BLaER1 treated with 17β-estradiol and CSF1 and Interleukin-3, amounts not matched to agents 10 nM and 100 nM (cell line): ENCODE measurements at regions not wholly inside any gene's neighbourhood (a gene's known extent, or its start where the extent isn't known, plus 50 kb on each side); places are given as distances from the start of the nearest gene placed in this dataset.
A peak's percentile ranks its signal among the peaks of the same experiment; 100 is the strongest.

Experiments used
- H3K27ac ChIP-seq, 11 experiments: shearing (Covaris generic); formaldehyde crosslinking; 2 replicates each; pipeline ENCODE4 v1.8.1; 2022
- H3K27me3 ChIP-seq, 11 experiments: shearing (Covaris generic); formaldehyde crosslinking; 2 replicates each; pipeline ENCODE4 v1.8.1; 2022
- H3K36me3 ChIP-seq, 11 experiments: shearing (Covaris generic); formaldehyde crosslinking; 2 replicates each; pipeline ENCODE4 v1.8.1; 2022
- H3K4me1 ChIP-seq, 10 experiments: shearing (Covaris generic); formaldehyde crosslinking; 2 replicates each; pipeline ENCODE4 v1.8.1; 2022
- H3K4me2 ChIP-seq, 11 experiments: shearing (Covaris generic); formaldehyde crosslinking; 2 replicates each; pipeline ENCODE4 v1.8.1; 2022
- H3K4me3 ChIP-seq, 10 experiments: shearing (Covaris generic); formaldehyde crosslinking; 2 replicates each; pipeline ENCODE4 v1.8.1; 2022
- H3K9ac ChIP-seq, 11 experiments: shearing (Covaris generic); formaldehyde crosslinking; 2 replicates each; pipeline ENCODE4 v1.8.1; 2022
- H3K9me3 ChIP-seq, 11 experiments: shearing (Covaris generic); formaldehyde crosslinking; replicated peaks in 1 of 11; 2 replicates each; pipeline ENCODE4 v1.8.1; 2022
- H4K20me1 ChIP-seq, 11 experiments: shearing (Covaris generic); formaldehyde crosslinking; 2 replicates each; pipeline ENCODE4 v1.8.1; 2022
- Cebpa-rat ChIP-seq, 11 experiments: shearing (Covaris generic); IDR thresholded peaks; 2 replicates each; pipeline ENCODE4 v1.8.1; 2022

DNA sequence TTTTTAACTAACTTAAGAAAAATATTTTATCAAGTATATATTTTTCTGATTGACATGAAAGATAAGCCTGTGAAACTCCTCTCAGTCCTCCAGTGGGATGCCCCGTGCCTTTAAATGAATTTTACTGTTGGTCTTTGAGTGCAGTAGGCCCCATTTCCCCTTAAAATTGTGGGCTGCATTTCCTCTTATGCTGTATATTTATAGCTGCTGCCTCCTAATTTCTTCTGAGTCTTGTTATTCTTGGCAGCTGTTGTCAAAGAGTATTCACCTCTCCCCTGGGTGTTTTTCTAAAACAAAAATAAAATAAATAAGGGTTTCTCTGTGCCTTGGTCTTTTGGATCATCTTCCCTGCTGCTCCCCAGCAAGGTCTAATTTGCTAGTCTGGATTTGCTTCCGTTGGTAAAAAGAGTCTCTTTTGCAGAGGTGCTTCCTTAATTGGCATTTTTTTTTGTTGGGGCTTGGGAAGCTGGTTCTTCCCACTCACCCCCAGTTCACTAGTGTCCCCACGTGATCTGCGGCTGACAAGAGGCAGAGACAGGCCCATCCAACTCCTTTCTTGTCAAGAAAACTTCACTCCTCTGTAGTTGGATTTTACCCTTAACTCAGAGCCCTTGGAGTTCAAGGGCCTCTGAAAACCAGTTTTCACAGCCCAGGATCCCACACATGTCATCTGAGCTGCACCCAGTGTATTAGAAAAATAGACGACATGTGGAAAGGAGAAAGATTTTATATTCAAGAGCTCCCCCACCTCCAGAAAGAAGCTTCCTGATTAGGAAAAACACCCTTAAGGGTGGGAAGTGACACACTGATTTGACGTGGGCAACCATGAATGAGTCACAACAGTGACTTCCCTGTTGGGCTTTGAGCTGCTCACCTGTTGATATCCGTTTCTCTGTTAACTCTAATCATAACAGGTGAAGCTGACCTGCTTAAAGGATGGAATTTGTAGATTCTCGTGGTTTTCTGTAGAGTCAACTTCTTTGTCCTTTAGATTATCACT is 431.5 kb downstream of the DCDC2C start:
- peaks cover 0 to 38% (median 15%) of the 10 kb centered on the region in 11 experiments; a peak in 15 of 22 replicates for H3K36me3 ChIP-seq
- H3K9me3 ChIP-seq = peaks cover 27 to 45% (median 43%) of the 10 kb centered on the region in 11 experiments
- peak overlapping the region; percentile 41 to 88 (median 81); a peak in 21 of 22 replicates for H3K27ac ChIP-seq
- peak overlapping the region; percentile 38 to 64 (median 54) for H3K4me3 ChIP-seq
- peak overlapping the region; percentile 46 to 77 (median 69); a peak in 20 of 22 replicates for H3K9ac ChIP-seq
- TF ChIP-seq Cebpa-rat (IDR thresholded peaks at IDR 0.05) = no peak
- peaks cover 29 to 43% (median 35%) of the 10 kb centered on the region in 10 experiments for H3K4me1 ChIP-seq
- no peaks in the 10 kb centered on the region for H4K20me1 ChIP-seq
- no peaks in the 10 kb centered on the region for H3K27me3 ChIP-seq
- peak overlapping the region; percentile 65 to 96 (median 88) for H3K4me2 ChIP-seq

DNA sequence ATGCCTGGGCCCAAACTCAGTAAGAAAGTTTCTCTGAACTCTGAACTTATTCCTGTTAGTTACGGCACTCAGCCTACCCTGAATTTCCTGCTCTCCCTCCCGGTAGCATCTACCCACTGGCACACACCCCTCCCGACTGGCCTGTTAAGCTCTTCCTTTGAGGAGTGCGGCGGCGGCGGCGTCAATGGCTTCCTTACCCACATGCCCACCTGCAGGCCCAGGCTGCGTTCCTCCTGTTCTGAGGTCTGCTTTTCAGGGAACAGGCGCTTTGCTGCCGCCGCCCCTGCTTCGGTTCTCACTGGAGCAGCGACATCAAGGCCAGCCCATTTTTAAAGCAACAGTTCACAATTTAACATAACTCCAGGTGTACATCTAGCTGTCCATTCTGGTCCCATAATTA is 432.4 kb downstream of the DCDC2C start:
- no peaks in the 10 kb centered on the region for H4K20me1 ChIP-seq
- H3K36me3 ChIP-seq = peaks cover 0 to 33% (median 15%) of the 10 kb centered on the region in 11 experiments; a peak in 15 of 22 replicates
- no peaks in the 10 kb centered on the region for H3K27me3 ChIP-seq
- H3K4me3 ChIP-seq = peak overlapping the region; percentile 38 to 64 (median 54)
- peak overlapping the region in 10 of 11 experiments; percentile 67 to 88 (median 82); a peak in 20 of 22 replicates for H3K27ac ChIP-seq
- H3K4me2 ChIP-seq = peak overlapping the region; percentile 65 to 96 (median 88)
- H3K9ac ChIP-seq = peak overlapping the region; percentile 46 to 77 (median 61); a peak in 19 of 22 replicates
- H3K4me1 ChIP-seq = peaks cover 29 to 43% (median 35%) of the 10 kb centered on the region in 10 experiments
- peaks cover 18 to 36% (median 34%) of the 10 kb centered on the region in 11 experiments for H3K9me3 ChIP-seq
- no peak for TF ChIP-seq Cebpa-rat (IDR thresholded peaks at IDR 0.05)

DNA sequence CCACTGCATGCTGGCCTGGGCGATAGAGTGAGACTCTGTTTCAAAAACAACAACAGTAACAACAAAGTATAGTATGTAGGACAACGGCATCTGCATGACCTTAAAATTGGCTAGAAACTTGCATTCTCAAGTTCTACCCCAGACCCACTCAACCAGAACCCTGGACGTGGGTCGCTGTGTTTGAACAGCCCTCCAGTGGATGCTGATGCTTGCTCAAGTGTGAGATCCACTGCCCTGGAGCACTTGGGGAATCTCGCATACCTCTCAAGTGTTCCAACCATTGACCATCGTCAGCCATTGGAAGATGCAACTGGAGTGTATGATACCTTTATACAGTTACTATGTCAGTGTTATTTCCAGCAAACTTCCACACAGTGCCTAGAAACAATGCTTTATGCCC is 435.9 kb downstream of the DCDC2C start:
- Histone ChIP-seq H3K27ac (no peak overlapping the region), H4K20me1 (no peaks in the 10 kb centered on the region), H3K4me2 (0 out of 22 replicates have a peak overlapping the region, but pooled peaks of 1 of the 11 experiments have one; percentile 1)

DNA sequence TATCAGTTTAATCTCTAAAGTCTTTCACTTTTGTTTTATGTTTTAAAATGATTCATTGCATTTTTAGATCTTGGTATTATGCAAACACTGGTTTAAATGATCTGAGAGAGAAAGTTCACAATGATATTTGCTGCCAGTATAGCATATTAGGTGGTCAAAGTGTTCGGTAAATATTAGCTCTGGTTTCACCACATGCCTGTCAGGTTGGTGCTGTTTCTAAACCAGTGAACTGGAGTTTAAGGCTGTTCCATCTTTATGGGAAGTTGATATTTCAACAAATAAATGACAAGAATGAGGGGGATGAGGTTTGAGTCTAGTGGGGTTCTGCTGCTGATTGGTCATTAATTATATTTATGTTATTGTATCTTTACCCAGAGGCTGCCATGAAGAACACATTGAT is 436.4 kb downstream of the DCDC2C start:
- Histone ChIP-seq H3K9me3 (no peaks in the 10 kb centered on the region; a peak in 1 of 22 replicates), H4K20me1 (no peaks in the 10 kb centered on the region), H3K36me3 (no peaks in the 10 kb centered on the region), H3K27ac (no peak overlapping the region), H3K27me3 (no peaks in the 10 kb centered on the region), H3K9ac (no peak overlapping the region), H3K4me1 (peaks cover 16 to 28% (median 19%) of the 10 kb centered on the region in 10 experiments), H3K4me3 (no peak overlapping the region), H3K4me2 (0 out of 22 replicates have a peak overlapping the region, but pooled peaks of 1 of the 11 experiments have one; percentile 1)
- no peak for TF ChIP-seq Cebpa-rat (IDR thresholded peaks at IDR 0.05)

More for the DNA sequence above, 435.9 kb downstream of the DCDC2C start:
- Histone ChIP-seq H3K9me3 (peaks cover 0 to under 1% (median 0%) of the 10 kb centered on the region in 11 experiments; a peak in 1 of 22 replicates), H3K27me3 (no peaks in the 10 kb centered on the region), H3K36me3 (no peaks in the 10 kb centered on the region), H3K9ac (no peak overlapping the region), H3K4me3 (no peak overlapping the region), H3K4me1 (peaks cover 20 to 32% (median 23%) of the 10 kb centered on the region in 10 experiments)
- no peak for TF ChIP-seq Cebpa-rat (IDR thresholded peaks at IDR 0.05)

DNA sequence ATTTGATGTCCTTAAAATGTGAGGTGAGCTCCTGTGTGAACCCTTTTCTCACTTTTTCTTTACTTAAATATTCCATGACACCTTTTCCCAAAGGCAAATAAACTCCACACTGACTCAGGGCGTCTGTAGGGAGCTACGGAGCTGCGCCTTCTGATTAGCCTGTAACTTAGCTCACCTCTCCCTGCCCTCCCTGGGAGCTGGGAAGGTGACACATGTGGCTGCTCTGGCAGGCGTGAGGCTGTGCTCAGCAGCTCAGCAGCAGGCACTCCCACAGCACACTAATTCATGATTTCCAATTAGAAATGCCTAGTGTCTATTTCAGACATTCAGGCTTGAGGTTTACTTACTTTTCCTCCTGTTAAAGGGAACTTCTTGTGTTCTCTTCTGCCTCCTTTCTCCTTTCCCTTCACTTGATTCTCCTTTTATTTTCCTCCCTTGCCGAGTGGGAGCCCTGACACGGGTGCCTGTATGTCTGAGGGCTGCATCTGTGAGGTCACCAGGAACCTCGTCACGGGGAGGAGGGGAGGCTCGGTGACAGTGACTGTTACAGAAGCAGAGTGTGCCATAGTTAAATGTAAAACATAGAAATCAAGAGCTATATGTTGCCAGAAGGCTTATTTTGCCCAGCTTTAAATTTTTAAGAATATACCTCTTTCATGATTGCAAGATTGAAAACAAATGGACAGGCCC is 437.1 kb downstream of the DCDC2C start:
- no peak for TF ChIP-seq Cebpa-rat (IDR thresholded peaks at IDR 0.05)
- Histone ChIP-seq H3K27ac (no peak overlapping the region), H3K4me3 (no peak overlapping the region)

DNA sequence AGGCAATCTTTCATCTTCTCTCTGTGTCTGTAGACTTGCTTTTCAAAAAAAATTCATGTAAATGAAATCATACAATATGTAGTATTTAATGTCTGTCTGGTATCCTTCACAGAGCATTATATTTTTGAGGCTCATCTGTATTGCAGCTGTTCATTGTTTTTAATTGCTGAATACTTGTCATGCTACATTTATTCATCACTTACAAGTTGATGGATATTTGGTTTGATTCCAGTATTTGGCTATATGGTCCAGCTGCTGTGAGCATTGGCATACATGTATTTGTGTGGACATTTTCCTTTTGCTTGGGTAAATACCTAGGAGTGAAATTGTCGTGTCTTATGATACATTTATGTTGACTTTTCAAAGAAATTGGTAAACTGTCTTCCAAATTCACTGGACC is 441.4 kb downstream of the DCDC2C start:
- Histone ChIP-seq H3K4me1 (peaks cover 0 to 5% (median 0%) of the 10 kb centered on the region in 10 experiments; a peak in 3 of 20 replicates), H3K27me3 (no peaks in the 10 kb centered on the region), H3K9me3 (peaks cover 0 to 24% (median 15%) of the 10 kb centered on the region in 11 experiments; a peak in 12 of 22 replicates), H3K4me3 (no peak overlapping the region), H4K20me1 (no peaks in the 10 kb centered on the region), H3K4me2 (no peak overlapping the region), H3K27ac (no peak overlapping the region), H3K9ac (no peak overlapping the region), H3K36me3 (no peaks in the 10 kb centered on the region)
- no peak for TF ChIP-seq Cebpa-rat (IDR thresholded peaks at IDR 0.05)

More for the DNA sequence above, 437.1 kb downstream of the DCDC2C start:
- Histone ChIP-seq H3K9ac (no peak overlapping the region), H3K4me2 (no peak overlapping the region), H3K27me3 (no peaks in the 10 kb centered on the region), H4K20me1 (no peaks in the 10 kb centered on the region), H3K36me3 (no peaks in the 10 kb centered on the region), H3K9me3 (no peaks in the 10 kb centered on the region; a peak in 1 of 22 replicates), H3K4me1 (peaks cover 9 to 21% (median 12%) of the 10 kb centered on the region in 10 experiments)

DNA sequence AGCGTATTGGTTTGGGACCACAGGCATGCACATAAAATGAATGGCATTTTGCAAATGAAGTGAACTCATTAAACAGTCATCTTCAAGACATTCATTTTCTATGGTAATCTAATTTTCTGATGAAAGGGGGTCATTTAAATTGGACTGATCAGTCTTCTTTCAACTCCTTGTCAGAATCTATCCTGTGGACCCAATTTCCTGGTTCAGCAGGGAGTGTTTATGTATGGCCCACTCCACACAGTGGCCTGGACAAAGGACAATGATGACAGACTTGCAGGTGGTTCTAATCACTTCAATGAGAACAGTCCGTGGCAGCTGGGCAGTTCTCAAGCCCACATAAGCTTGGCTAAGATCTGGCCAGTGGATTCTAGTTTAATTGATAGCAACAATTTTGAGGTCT is 448.1 kb downstream of the DCDC2C start:
- no peak for TF ChIP-seq Cebpa-rat (IDR thresholded peaks at IDR 0.05)
- no peaks in the 10 kb centered on the region for H4K20me1 ChIP-seq
- H3K9ac ChIP-seq = no peak overlapping the region
- no peaks in the 10 kb centered on the region for H3K27me3 ChIP-seq
- peaks cover 0 to 38% (median 23%) of the 10 kb centered on the region in 11 experiments; a peak in 16 of 22 replicates for H3K9me3 ChIP-seq
- no peaks in the 10 kb centered on the region for H3K36me3 ChIP-seq
- no peak overlapping the region for H3K27ac ChIP-seq
- no peak overlapping the region for H3K4me3 ChIP-seq
- peaks cover 0 to 5% (median 0%) of the 10 kb centered on the region in 10 experiments; a peak in 1 of 20 replicates for H3K4me1 ChIP-seq
- H3K4me2 ChIP-seq = no peak overlapping the region

DNA sequence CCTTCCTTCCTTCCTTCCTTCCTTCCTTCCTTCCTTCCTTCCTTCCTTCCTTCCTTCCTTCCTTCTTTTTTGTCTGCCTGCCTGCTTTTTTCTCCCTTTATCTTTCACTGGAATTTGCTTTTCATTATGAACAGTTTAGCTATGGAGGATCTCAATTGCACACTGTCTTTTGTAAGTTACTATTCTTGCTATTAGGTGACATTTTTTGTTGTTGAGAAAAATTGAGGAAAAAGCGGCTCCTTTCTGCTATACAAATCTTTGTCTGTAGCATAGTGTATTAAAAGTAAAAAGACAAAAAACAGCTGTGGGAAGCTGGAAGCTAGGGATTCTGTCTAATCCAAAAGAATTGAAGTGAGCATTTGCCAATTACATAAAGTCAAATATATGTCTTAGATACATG is 448.7 kb downstream of the DCDC2C start:
- TF ChIP-seq Cebpa-rat (IDR thresholded peaks at IDR 0.05) = no peak
- H3K36me3 ChIP-seq = no peaks in the 10 kb centered on the region
- peaks cover 0 to 42% (median 23%) of the 10 kb centered on the region in 11 experiments; a peak in 17 of 22 replicates for H3K9me3 ChIP-seq
- no peak overlapping the region for H3K9ac ChIP-seq
- H3K4me1 ChIP-seq = peaks cover 0 to 5% (median 0%) of the 10 kb centered on the region in 10 experiments; a peak in 1 of 20 replicates
- no peak overlapping the region for H3K4me2 ChIP-seq
- no peaks in the 10 kb centered on the region for H4K20me1 ChIP-seq
- H3K4me3 ChIP-seq = no peak overlapping the region
- H3K27me3 ChIP-seq = no peaks in the 10 kb centered on the region
- no peak overlapping the region for H3K27ac ChIP-seq
